GM23338 (cell line): ENCODE measurements at regions not wholly inside any gene's neighbourhood (a gene's known extent, or its start where the extent isn't known, plus 50 kb on each side); places are given as distances from the start of the nearest gene placed in this dataset.

Source experiments
- CTCF ChIP-seq, 2 experiments: fragments of 200-600 bp in 1 of 2; sonication (generic) in 1 of 2; conservative IDR thresholded peaks; 2 replicates each; pipeline versions ENCODE4 v1.5.1 to v1.6.1; 2016 to 2017; ENCODE audit warnings: antibody characterized with exemption in 2 of 2, low read depth in 2 of 2, mild to moderate bottlenecking in 2 of 2, moderate library complexity in 1 of 2
- EZH2phosphoT487 ChIP-seq: fragments of 200-600 bp; sonication (generic); IDR thresholded peaks from one replicate; pipeline ENCODE4 v1.8.1; 2018; ENCODE audit warnings: antibody characterized with exemption; ENCODE audit not compliant: unreplicated experiment
- JUNB ChIP-seq: IDR thresholded peaks from one replicate; pipeline ENCODE4 v1.6.1; 2016; ENCODE audit warnings: antibody characterized with exemption; ENCODE audit not compliant: unreplicated experiment

GRCh38 chr3:165553371-165553770 lies 283.9 kb downstream of the BCHE start:
- TF ChIP-seq CTCF (conservative IDR thresholded peaks at IDR 0.05; ENCODE audit: low read depth in 2 of 2) (no peak), JUNB (no peak), EZH2phosphoT487 (no peak)
